ENCODE measurements at regions not wholly inside any gene's neighbourhood (a gene's known extent, or its start where the extent isn't known, plus 50 kb on each side); places are given as distances from the start of the nearest gene placed in this dataset.

DNA sequence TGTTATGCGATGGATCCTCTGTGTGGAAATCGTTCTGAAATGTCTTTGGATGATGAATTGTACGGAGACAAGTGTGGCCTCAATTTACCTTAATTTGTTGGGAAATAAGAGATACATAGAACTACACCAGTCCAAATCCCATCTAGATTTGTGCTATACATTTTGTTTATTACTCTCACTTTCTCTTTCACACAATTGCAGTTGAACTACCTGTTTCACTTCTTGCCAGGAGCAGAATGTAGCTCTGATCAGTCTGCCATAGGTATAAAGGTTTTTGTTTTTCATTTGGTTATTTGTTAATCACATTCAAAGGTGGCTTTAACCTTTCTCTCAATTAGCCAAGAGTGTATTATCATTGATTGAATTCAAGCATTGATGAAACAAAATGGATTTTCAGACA is 268.2 kb downstream of the SNAPC1 start:
- no peak for TF ChIP-seq CTCF (conservative IDR thresholded peaks at IDR 0.05 in 1 of 2, IDR thresholded peaks at IDR 0.05 in 1 of 2; ENCODE audit: low read depth in 1 of 2, low read length in 2 of 2)
- TF ChIP-seq EZH2 (IDR thresholded peaks at IDR 0.05; ENCODE audit: low read length, missing control alignments) = no peak

Data from fibroblast of lung (primary cell).